ENCODE measurements at regions not wholly inside any gene's neighbourhood (a gene's known extent, or its start where the extent isn't known, plus 50 kb on each side); places are given as distances from the start of the nearest gene placed in this dataset.

GRCh38 chr3:104631254-104631653, 735.5 kb upstream of the ALCAM start:
- TF ChIP-seq CTCF (IDR thresholded peaks at IDR 0.05; ENCODE audit: low read length) = no peak
- TF ChIP-seq EZH2phosphoT487 (IDR thresholded peaks at IDR 0.05; ENCODE audit: low read length) = no peak
- no peak for TF ChIP-seq EZH2 (optimal IDR thresholded peaks at IDR 0.05; ENCODE audit: low read depth, low read length)

Data from MM.1S (cell line).